22Rv1 (cell line): ENCODE measurements at regions not wholly inside any gene's neighbourhood (a gene's known extent, or its start where the extent isn't known, plus 50 kb on each side); places are given as distances from the start of the nearest gene placed in this dataset.

Experiments
- ZFX ChIP-seq: fragments of 450-650 bp; IDR thresholded peaks from 2 replicates; pipeline ENCODE4 v1.6.1; 2017; ENCODE audit warnings: antibody characterized with exemption, borderline replicate concordance
- TF ChIP-seq, protein P1 (sequence below): fragments of 450-650 bp; IDR thresholded peaks from 2 replicates; pipeline ENCODE4 v1.5.1; 2017; ENCODE audit warnings: mild to moderate bottlenecking

DNA sequence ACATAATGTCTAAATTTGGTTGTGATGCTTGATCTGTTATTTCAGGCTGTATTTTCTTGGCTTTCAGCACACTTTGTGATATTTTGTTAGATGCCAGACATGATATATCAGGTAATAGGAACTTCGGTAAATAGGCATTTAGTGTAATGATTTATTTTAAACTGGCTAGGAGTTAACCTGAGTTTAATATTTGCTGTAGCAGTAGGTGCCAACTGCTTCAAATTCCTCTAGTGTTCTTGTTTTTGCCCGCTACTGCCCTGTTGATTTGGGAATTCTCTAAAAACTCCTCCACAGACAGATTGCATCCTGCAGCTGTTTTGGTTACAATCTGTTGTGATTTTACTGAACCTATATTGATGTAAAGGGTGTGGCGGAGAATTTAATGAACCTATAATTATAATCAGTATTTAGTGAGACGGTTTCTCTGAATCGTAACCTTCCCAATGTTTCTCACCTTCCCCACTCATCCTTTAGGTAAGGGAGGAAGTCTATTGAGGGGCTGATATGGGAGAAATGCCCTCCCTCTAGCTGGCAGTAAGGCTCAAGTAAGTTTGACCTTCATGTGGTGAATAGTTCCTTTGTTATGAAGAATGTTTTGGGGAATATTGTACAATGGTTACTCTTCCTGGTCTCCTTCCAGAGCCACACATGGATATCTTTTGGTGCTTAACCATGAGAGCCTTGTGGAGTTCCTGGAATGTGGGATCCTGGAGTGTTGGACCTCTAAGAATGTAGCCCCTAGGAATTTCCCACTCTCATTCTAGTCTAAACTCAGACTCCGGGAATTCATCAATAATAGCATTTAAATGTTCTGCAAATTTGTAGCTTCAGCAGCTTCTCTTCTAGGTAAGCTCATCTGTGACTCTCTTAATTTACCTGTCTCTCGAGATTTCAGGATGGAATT is 634.1 kb downstream of the FSCB start:
- TF ChIP-seq, protein P1, sequence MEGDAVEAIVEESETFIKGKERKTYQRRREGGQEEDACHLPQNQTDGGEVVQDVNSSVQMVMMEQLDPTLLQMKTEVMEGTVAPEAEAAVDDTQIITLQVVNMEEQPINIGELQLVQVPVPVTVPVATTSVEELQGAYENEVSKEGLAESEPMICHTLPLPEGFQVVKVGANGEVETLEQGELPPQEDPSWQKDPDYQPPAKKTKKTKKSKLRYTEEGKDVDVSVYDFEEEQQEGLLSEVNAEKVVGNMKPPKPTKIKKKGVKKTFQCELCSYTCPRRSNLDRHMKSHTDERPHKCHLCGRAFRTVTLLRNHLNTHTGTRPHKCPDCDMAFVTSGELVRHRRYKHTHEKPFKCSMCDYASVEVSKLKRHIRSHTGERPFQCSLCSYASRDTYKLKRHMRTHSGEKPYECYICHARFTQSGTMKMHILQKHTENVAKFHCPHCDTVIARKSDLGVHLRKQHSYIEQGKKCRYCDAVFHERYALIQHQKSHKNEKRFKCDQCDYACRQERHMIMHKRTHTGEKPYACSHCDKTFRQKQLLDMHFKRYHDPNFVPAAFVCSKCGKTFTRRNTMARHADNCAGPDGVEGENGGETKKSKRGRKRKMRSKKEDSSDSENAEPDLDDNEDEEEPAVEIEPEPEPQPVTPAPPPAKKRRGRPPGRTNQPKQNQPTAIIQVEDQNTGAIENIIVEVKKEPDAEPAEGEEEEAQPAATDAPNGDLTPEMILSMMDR: no peak
- TF ChIP-seq ZFX: no peak
